Activated CD4-positive, alpha-beta memory T cell treated with anti-CD3 and anti-CD28 coated beads for 36 hours (primary cell): ENCODE measurements at regions not wholly inside any gene's neighbourhood (a gene's known extent, or its start where the extent isn't known, plus 50 kb on each side); places are given as distances from the start of the nearest gene placed in this dataset.

ENCODE experiments used
- CTCF ChIA-PET: fragments of 350-600 bp; sonication (Branson Sonifier 250); formaldehyde crosslinking; loops from one replicate; lab custom pipeline; 2021; ENCODE audit warnings: antibody characterized with exemption, inconsistent platforms; lab: Charles Lee
- POLR2A ChIA-PET: fragments of 350-600 bp; sonication (Branson Sonifier 250); formaldehyde crosslinking; loops from one replicate; lab custom pipeline; 2021; ENCODE audit warnings: antibody characterized with exemption; lab: Charles Lee
- DNase-seq: peaks from one replicate; pipeline ENCODE4 v3.0.0-alpha.2; 2020
- H3K27ac Mint-ChIP-seq: one replicate; pipeline ENCODE4 v1.8.0; 2021; ENCODE audit warnings: mixed read lengths
- H3K27me3 Mint-ChIP-seq: one replicate; pipeline ENCODE4 v1.8.0; 2021; ENCODE audit warnings: mixed read lengths
- H3K36me3 Mint-ChIP-seq: one replicate; pipeline ENCODE4 v1.8.0; 2021; ENCODE audit warnings: mixed read lengths
- H3K4me1 Mint-ChIP-seq: one replicate; pipeline ENCODE4 v1.8.0; 2021; ENCODE audit warnings: low read depth, mixed read lengths
- H3K4me3 Mint-ChIP-seq: one replicate; pipeline ENCODE4 v1.8.0; 2021; ENCODE audit warnings: mild to moderate bottlenecking, mixed read lengths
- H3K9me3 Mint-ChIP-seq: one replicate; pipeline ENCODE4 v1.8.0; 2021; ENCODE audit warnings: mixed read lengths
- intact Hi-C: fragments of 100-400 bp; cut with micrococcal nuclease; formaldehyde crosslinking; loops from one replicate; pipeline ENCODE4 v1.15.1; 2023

DNA sequence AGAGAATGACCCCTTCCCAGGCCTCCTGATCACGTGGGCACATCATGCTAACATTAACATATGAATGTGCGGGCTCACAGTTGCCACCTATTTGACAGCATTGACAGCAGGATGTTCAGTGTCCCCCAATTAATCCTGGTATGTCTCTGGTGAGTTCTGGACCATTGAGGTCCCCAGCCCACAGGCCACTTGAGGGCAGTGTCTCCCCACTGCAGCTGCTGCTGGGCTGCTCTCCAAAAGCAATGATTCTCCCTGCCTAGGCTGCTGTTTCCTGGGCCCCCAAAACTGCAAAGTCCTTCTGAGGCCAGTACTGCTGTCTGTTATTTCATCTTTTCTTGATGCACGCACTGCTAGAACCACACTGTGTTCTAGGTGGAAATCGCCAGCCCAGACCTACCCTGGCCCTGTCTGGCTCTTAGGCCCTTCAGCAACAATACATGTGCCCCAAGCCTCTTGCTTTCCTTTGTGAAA, 52.7 kb upstream of the MAPK4 start:
- ChIA-PET CTCF (no interaction called here), POLR2A (no interaction called here)
- Mint-ChIP-seq H3K27me3 (peaks cover 13% of the 10 kb centered on the region), H3K4me3 (no peak overlapping the region), H3K27ac (no peak overlapping the region), H3K9me3 (no peaks in the 10 kb centered on the region), H3K4me1 (no peaks in the 10 kb centered on the region), H3K36me3 (no peaks in the 10 kb centered on the region)
- intact Hi-C loops, result no loop called here
- peak; percentile 10 for DNase-seq

DNA sequence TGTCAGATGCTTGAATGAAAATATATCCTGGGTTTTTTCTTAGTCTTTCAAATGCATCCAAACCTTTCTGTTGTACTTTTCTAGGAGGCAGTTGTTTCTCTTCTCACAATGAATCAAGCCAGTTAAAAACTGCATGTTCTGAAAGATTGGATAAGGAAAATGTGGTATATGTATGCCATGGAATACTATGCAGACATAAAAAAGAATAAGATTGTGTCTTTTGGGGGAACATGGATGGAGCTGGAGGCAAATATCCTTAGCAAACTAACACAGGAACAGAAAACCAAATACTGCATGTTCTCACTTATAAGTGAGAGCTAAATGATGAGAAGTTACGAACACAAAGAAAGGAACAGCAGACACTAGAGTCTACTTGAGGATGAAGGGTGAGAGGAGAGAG, 51.7 kb upstream of the MAPK4 start:
- no peak for DNase-seq
- Mint-ChIP-seq H3K27me3 (peaks cover 14% of the 10 kb centered on the region), H3K9me3 (no peaks in the 10 kb centered on the region), H3K4me1 (no peaks in the 10 kb centered on the region), H3K27ac (no peak overlapping the region), H3K36me3 (no peaks in the 10 kb centered on the region), H3K4me3 (no peak overlapping the region)
- intact Hi-C loops, result no loop called here
- ChIA-PET POLR2A (no interaction called here), CTCF (no interaction called here)

DNA sequence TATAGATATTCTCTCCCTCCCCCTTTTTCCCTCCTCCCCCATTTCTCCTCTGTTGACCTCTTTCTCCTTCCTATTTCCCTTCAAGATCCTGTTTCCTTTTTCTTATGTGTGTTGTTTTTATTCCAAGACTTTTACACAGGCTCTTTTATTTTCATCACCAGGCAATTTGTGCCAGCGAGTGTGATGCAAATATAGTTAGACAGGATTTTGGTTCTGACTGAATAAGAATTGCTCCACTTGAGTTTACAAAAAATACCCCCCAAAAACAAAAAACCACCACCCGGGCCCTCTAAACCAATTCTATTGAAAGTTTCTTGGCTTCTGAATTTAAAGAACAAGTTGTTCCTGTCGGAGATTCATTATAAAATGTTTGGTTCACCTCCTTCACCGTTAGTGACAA, 50.9 kb upstream of the MAPK4 start:
- H3K9me3 Mint-ChIP-seq, result no peaks in the 10 kb centered on the region
- peaks cover 11% of the 10 kb centered on the region for H3K27me3 Mint-ChIP-seq
- ChIA-PET POLR2A (no interaction called here), CTCF (no interaction called here)
- H3K27ac Mint-ChIP-seq, result no peak overlapping the region
- intact Hi-C loops, result no loop called here
- no peaks in the 10 kb centered on the region for H3K36me3 Mint-ChIP-seq
- H3K4me3 Mint-ChIP-seq, result no peak overlapping the region
- no peak for DNase-seq
- no peaks in the 10 kb centered on the region for H3K4me1 Mint-ChIP-seq
